Panc1 (cell line): ENCODE measurements at regions not wholly inside any gene's neighbourhood (a gene's known extent, or its start where the extent isn't known, plus 50 kb on each side); places are given as distances from the start of the nearest gene placed in this dataset.

ENCODE experiments used
- CTCF ChIP-seq: fragments of 450-650 bp; IDR thresholded peaks from 2 replicates; pipeline ENCODE4 v1.5.1; 2017; ENCODE audit warnings: mild to moderate bottlenecking
- SIN3A ChIP-seq: IDR thresholded peaks from 2 replicates; pipeline ENCODE4 v1.6.1; 2012; ENCODE audit warnings: low read depth, mild to moderate bottlenecking, low read length, moderate library complexity, borderline replicate concordance; ENCODE audit not compliant: insufficient read depth

GRCh38 chr5:124110942-124111341, 599.0 kb downstream of the CSNK1G3 start:
- TF ChIP-seq CTCF, result no peak
- TF ChIP-seq SIN3A, result no peak
